Stimulated activated CD8-positive, alpha-beta memory T cell treated with anti-CD3 and anti-CD28 coated beads, Interleukin-7, amount 100 ng/mL, for 48 hours (primary cell): ENCODE measurements at regions not wholly inside any gene's neighbourhood (a gene's known extent, or its start where the extent isn't known, plus 50 kb on each side); places are given as distances from the start of the nearest gene placed in this dataset.

Experiments
- DNase-seq, 2 donors: peaks; one replicate each; pipeline ENCODE4 v3.0.0-alpha.2; 2020; ENCODE audit warnings: low read depth in 1 of 2; ENCODE audit errors: extremely low read depth in 1 of 2

DNA sequence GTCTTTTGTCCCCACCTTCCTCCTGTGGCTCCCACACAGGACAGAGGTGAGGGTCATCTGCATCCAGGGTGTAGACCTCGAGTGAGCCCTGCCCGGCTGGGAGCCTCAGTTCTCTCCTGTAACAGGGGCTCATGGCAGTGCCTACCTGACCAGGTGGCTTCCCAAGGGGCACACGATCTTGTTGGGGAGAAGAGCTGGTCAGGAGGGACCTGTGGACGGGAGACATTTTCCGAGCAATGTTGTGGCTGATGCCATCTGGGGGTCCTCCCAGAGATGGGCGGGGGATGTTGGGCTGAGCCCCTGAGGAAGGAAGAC is 51.9 kb downstream of the CEBPB start:
- no peak for DNase-seq

DNA sequence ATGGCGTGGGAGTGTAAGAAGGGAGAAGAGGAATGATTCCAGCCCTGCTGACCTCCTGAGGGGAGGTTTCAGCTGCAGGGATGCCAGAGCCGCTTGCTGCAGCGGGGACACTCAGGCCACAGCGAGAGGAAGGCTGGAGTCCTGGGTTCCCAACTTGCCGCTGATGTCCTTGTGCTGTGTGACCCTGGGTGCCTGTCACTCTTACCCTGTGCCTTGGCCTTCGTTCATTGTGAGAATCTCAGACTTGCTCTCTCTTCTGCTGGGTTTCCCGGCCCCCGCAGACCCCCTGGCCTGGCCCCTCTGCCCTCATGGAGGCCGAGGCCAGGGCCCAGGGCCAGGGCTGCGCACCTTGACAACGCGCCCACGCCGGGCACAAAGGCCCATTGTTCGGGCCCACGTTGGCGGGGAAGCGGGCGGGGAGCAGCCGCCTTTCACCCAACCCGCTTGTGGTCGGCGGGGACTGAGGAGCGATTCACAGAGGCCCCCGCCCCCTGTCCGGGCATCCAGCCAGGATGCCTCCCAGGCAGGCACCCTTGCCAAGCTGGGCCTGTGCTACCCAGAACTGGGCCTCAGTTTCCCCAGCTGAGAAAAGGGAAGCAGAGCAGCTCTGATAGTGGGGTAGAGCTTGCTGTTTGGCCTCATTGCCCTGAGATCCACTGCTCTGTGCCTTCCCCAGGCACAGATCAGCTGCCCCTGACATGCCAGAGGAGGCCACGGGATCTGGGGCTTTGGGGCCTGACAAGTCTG is 52.4 kb downstream of the CEBPB start:
- no peak for DNase-seq

DNA sequence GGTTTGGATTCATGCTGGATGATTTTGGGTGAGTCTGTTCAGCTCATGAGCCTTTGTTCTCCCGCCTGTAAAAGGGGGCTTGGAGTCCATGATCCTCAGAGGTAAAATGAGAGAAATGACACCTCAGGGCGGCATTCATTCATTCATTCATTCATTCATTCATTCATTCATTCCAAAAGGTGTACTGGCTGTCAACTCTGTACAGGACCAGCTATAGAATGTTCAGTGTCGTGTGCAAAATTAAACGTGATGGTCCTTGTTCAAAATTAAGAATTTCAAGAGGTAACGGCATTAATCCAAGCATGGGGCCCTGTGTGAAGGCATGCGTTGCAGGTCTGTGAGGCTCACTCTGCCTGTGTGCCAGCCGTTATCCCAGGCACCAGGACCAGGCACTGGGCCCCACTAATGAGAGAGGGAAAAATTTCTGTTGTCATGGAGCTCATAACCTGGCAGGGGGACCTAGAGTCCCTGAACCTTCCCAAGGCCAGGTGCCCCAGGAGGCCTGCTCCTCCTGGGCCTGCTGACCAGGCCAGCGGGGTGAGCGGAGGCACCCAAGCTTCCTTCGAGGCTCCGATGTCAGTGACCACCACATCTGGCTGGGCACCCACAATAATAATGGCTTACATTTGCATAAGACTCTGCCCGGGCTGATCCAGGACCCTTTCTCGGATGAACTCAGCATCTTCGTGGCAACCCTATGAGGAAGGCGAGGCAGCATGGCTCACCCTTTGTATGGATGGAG is 53.2 kb downstream of the CEBPB start:
- no peak for DNase-seq

DNA sequence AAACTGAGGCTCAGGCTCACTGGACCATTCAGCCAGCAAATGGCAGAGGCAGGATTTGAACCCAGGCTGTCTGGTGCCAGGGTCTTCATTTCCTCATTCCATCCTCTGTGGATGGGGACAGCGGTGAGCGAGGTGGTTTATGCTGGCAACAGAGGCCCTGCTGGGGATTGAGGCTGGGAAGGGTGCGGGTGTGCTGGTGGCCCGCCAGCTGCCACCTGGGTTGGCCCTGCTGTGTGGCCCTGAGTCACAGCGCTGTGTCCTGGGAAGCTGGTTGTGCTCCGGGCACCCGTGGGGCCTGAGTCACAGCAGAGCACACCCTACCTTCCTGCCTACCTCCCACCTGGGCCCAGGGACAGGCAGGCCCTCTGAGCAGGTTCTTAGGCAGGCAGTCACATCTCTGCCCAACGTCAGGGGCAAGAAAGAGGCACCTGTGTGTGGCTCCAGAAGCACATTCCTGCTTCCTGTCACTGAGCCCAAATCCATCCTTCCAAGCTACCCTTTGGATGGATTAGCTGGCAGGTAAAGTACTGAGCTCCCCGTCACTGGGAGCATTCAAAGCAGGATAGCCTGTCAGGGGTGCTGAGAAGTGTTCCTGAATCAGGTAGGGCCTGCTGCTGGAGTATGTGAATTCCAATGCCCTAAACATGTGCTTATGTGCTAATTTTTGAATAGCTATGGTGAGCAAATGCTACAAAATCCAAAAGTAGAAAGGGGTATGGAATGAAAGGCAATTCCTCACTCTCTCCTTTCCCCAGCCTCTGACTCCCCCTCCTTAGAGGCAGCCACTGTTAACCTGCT is 53.9 kb downstream of the CEBPB start:
- DNase-seq: no peak

DNA sequence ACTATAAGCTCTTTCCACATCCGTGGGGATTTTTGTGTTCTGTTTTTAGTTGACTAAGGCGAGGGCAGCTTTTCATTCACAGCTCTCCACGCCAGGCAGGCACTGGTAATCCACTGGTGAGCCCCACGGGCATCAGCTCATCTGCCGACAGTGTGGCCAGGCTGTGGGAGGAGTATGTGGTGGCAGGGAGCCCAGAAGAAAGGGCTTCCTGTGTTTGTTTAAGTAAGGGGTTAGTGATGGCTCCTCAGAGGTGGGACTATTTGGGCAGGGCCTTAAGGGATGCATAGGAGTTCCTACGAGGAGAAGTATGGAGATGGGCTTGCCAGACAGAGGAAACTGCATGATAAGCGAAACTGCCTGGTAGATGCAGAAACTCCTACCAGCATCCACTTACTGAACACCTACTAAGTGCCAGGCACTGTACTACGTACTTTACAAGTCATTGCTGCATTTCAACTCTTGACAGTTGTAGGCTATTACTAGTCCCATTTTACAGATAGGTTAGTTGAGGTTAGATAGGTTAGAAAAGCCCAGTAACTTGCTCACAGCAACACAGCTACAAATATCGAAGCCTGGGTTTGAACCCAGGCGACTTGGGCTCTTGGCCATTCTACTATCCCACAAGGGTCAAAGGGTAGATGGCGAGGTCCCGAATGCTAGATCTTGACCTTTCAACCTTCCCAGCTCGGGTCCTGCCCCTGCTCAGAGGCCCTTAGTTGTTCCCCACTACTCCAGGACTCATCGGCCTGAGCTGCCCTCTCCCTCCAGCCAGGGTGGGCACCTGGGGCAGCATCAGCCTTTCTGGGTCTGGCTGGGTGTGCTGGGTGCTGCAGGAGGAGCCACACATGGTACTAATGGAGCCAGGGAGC is 55.1 kb downstream of the CEBPB start:
- DNase-seq: no peak

DNA sequence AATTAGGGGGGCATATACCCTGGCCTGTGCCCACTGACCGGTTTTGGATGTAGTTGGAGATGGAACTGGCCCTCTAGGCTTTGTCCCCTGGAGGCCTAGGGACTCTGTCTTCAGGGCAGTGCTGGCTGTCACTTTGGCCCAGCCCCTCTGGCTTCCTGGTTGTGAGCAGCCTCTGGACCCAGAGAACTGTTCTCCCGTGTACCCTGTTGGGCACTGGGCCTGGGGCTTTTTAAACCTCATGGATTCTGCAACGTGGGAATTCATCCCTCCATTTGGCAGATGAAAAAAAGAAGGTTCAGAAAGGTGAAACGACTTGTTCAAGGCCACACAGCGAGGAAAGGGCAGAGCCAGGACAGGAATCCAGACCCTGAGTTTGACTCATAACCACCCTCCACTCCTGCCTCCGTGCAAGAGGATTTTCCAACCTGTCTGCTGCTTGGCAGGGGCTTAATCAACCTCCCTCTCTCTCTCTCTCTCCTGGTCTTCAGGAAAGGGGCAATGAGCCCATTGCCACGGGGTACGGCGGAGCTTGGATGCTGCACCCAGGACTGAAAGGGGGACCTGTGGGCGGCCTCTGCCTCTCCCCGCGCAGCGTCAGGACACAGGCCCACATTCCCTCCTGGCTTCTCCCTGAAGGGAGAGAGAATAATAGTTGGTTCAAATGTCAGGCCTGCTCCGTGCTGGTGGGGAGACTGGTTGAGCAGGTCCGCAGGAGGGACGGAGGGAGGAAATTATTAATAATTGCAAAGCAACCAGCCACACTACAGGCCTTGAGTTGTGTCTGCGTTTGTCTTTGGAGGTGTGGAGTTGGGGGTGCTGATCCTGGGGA is 56.0 kb downstream of the CEBPB start:
- DNase-seq: no peak

DNA sequence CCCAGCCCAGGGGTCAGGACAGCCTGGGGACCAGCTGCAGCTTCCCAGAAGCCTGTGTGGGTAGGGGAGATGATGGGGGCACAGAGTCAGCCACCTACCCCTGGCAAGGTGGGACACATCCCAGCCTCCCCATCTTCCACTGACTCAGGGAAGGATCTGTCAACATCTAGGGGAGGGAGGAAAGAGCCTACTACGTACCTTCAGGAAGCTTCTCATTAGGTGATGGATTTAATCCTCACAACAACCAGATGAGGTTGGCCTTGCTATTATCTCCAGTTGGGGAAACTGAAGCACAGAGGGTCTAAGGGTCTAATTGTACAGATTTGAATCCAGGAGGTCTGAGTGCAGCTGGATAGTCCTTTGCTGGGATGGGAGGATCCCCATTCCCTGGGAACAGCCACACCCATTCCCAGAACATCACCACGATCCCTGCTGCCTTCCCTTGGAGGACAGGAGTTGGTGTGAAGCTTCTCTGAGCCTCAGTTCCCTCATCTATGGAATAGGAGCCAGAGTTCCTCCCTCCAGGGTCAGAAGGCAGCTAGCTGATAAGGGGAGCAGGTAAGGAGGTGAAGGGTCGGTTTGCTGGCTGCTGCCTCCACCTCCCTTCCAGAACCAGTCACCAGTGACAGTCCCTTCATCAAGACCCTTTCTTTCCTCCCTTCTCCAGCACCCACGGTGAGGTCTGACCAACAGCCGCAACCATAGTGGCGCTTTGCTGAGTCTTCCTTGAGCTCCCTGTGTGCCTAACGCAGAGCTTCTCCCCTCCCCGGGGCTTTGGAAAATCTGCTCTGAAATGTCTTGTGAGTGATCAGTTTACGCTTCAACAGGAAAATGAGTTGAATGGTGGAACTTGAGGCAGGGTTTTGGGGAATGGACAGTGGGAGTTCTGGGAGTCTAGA is 56.8 kb downstream of the CEBPB start:
- no peak for DNase-seq

DNA sequence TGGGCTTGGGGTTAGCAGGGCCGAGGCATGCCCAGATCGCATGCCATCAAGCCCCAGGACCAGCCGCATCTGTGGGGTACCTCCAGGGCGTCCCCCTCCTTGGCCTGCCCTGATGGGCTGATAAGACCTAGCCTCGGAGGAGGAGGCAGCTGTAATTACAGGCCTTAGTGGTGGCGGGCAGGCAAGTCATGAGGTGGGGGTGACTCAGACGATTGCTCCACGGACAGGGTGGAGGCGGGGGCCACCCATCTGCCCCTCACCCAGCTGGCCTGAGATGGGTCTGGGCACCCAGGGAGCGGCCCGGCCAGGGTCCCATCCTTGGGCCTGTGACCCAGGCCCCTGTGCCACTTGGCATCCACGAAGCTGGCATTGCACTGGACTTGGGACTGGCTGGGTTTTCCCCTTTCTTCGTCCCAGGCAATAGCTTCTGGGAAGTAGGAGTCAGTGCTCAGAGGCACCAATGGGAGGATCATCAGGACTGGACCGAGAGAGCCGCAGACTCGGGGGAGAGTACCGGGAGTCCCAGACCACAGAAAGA is 57.5 kb downstream of the CEBPB start:
- no peak for DNase-seq

DNA sequence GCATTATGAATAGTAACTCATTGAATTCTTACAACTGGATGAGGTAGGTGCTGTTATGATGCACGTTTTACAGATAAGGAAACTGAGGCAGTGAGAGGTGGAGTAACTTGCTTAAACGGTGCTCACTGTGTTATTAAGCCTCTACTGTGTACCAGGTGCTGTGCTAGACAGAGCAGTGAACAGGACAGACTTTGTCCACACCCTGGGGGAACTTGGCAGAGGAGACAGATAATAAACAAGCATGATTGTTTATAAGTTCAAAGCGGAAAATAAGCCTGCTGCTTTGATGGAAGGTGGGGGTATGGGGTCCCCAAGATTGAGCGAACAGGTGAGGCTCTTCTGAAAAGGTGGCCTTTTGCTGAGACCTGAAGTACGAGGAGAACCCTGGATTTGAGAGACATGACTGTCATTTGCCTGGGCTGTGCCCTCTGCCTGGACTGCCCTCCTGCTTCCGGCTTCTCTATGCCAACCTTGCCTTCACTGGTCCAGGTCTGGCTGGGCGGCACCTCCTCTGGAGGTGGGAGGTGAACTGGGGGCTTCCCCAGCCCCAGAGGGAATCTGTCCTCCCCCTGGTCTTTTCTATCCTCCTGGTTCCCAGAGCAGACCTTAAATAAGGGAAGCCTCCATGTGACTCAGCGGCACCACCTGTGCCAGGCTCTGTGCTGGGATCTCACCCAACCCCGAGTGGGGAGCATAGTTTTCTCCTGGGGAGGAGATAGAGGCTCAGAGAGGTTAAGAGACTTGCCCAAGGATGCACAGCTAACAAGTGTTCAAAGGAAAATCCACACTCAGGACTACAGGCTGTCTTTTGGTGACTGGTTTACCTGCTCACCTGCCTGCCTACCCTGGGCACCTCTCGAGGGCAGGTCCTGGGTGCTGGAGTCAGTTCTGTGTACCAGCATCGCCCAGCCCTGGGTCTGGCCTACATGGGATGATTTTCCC is 59.1 kb downstream of the CEBPB start:
- no peak for DNase-seq

DNA sequence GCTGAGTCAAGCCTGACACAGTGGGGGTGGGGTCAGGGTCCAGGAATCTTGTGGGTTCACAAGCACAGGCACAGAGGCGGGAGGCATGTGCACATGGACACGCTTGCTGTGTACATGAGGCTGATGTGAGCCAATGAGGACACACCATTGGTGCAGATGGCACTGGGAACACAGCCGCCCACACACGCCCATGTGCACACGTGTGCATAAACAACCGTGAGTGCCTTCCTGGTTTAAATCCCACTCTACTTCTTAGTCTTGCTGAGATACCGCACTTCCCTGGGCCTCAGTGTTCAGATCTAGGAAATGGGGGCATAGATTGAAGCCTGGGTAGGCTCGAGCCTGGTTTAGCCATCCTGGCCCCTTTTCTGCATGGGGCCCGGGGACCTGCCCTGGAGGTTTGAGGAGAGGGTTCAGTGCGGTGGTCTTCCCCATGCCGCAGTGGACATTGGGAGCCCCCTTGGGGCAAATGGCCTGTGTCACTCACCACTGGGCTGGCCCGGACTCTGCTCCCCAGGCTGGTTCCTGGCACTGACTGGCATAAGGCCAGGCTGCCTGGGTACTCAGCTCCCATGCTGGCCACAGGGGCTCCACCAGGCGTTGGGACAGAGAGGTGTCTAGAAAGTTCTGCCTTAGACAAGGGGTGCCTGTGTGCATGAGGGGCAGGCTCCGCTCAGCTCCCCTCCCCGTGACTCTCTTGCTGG is 60.2 kb downstream of the CEBPB start:
- DNase-seq: no peak

DNA sequence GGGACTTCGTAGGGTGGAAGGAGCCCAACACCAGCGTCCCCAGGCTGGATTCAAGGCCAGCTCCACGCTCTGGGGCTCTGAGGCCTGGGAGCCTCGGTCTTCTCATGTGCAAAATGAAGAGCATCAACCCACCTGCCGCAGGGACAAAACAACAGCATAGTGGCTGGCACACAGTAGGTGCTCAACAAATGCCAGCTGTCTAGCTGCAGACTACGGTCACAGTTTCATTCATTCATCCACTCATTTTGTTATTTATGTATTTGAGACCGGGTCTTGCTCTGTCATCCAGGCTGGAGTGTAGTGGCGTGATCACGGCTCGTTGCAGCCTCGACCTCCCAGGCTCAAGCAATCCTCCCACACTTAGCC is 60.7 kb downstream of the CEBPB start:
- no peak for DNase-seq

DNA sequence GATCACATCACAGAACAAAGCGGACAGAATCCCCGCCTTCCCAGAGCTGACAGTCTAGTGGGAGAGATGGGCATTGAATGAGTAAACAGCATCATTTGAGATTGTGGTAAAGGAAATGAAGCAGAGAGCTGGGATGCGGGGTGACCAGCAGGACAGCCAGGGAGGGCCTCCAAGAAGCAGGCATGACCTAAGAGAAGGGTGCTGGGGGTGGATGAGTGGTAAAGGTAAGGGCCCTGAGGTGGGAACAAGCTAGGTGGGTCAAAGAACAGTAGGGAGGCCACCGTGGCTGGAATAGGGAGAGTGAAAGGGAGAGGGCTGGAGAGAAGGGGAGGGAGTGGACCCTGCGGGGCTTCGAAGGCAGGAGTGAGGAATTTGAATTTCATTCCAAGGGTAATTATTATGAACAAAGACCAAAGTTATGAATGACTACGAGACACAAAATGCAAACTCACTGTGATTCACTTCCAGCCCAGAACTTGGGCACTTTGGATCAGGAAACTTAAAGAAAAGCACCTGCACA is 61.4 kb downstream of the CEBPB start:
- DNase-seq: no peak

DNA sequence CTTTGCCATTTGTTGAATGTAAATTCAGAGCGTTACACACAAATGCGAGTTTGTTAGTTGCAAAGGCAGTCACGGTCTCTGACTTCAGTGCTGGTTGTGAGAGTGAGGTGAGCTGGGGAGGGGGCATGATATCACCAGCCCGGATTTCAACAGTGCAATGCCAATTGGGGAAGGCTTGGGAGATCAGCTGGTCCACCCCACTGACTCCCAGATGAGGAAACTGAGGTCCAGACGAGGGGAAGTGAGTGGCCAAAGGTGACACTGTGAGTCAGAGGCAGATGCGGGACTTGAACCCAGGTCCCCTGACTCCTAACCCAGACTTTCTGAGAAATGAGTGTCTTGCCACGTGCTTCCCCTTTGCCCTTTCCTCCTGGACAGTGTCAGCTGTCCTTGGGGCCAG is 62.1 kb downstream of the CEBPB start:
- no peak for DNase-seq

DNA sequence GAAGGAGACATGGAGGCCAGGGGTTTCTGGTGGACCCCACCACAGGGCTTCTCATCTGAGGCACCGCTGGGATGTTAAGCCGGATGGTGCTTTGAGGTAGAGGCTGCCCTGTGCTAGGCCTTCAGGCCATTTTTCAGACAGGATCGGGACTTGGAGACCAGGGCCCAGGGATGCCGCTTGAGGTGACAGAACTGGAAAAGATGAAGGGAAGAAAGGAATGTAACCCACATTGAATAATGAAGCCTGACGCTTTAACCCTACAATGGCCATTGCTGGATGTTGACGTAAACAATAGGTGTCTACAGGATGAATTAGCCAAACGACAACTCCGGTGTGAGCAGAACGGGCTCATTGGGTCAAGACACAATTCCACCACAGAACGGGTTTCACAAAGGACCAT is 62.5 kb downstream of the CEBPB start:
- DNase-seq: no peak

DNA sequence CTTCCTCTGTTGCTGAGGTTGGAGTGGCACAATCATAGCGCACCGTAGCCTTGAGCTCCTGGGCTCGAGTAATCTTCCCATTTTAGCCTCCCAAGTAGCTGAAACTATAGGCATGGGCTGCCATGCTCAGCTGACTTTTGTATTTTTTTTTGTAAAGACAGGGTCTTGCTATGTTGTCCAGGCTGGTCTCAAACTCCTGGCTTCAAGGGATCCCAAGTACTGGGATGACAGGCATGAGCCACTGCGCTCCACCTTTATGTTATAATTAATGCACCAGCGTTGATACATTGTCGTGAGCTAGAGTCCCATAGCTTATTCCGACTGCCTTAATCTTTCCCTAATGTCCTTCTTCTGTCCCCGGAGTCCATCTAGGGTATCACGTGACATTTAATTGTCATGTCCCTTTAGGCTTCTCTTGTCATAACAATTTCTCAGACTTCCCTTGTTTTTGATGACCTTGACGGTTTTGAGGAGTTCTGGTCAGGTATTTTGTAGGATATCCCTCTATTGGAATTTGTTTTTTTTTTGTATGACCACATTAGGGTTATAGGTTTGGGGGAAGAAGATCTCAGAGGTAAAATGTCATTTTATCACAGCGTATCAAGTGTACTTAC is 63.9 kb downstream of the CEBPB start:
- DNase-seq: no peak

DNA sequence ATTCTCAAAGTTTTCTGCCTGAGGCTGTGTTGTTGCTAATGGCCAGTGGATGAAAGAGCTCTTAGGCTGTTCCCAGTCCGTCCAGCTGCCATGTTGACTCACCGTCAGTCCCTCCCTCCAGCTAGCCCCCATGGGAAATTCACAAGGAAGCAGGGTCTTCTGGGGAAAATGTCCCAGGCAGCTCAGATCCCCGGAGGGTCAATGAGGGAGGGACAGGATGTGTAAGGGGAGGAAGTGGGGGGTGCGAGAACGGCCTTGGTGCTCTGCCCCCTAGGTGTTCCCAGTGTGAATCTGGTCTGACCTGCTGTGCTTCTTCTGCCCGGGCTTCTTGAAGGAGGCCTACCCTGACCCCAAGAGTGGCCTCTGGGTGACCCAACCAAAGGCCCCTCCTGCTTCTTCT is 65.9 kb downstream of the CEBPB start:
- no peak for DNase-seq

DNA sequence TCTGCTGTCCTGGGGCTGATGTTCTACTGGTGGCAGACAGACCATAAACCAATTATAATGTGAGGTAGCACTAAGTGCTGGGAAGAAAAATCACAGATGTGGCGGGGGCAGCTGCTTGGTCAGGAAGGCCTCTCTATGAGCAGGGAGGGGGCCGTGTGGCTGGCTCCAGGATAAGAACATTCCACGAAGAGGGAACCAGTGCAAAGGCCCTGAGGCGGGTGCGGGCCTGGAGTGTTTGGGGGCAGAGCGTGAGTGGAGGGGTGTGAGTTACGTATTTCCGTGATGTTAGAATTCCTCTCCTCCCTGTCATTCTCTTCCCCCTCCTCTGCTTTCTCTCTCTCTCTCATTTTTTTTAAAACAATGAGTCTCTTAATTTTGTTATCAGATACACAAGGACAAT is 67.2 kb downstream of the CEBPB start:
- DNase-seq: no peak
